ENCODE measurements at regions not wholly inside any gene's neighbourhood (a gene's known extent, or its start where the extent isn't known, plus 50 kb on each side); places are given as distances from the start of the nearest gene placed in this dataset.

- no peak overlapping the region for H3K27ac Mint-ChIP-seq
- no peaks in the 10 kb centered on the region for H3K36me3 Mint-ChIP-seq (ENCODE audit: low read depth)
- H3K27me3 Mint-ChIP-seq: no peaks in the 10 kb centered on the region
Observed at GRCh38 chr10:61612450-61612849, 50.3 kb upstream of the CABCOCO1 start.

GRCh38 chr10:61612009-61612408 lies 50.7 kb upstream of the CABCOCO1 start:
- intact Hi-C loops (cut with micrococcal nuclease): no loop called here
- no peaks in the 10 kb centered on the region for H3K27me3 Mint-ChIP-seq
- H3K9me3 Mint-ChIP-seq: no peaks in the 10 kb centered on the region
- no peak overlapping the region for H3K4me3 Mint-ChIP-seq
- no peaks in the 10 kb centered on the region for H3K36me3 Mint-ChIP-seq (ENCODE audit: low read depth)
- no peak overlapping the region for H3K27ac Mint-ChIP-seq
- no peaks in the 10 kb centered on the region for H3K4me1 Mint-ChIP-seq (ENCODE audit: low read depth)

More at GRCh38 chr10:61612450-61612849, 50.3 kb upstream of the CABCOCO1 start:
- H3K9me3 Mint-ChIP-seq: no peaks in the 10 kb centered on the region
- H3K4me3 Mint-ChIP-seq: no peak overlapping the region
- intact Hi-C loops (cut with micrococcal nuclease): no loop called here
- no peaks in the 10 kb centered on the region for H3K4me1 Mint-ChIP-seq (ENCODE audit: low read depth)

- Mint-ChIP-seq H3K27ac (no peak overlapping the region), H3K4me3 (no peak overlapping the region), H3K36me3 (ENCODE audit: low read depth) (no peaks in the 10 kb centered on the region), H3K27me3 (no peaks in the 10 kb centered on the region), H3K4me1 (ENCODE audit: low read depth) (no peaks in the 10 kb centered on the region), H3K9me3 (no peaks in the 10 kb centered on the region)
- intact Hi-C loops (cut with micrococcal nuclease): no loop called here
Observed at GRCh38 chr10:61609701-61610100, 53.0 kb upstream of the CABCOCO1 start.

GRCh38 chr10:61608255-61609033 lies 54.3 kb upstream of the CABCOCO1 start:
- Mint-ChIP-seq H3K9me3 (no peaks in the 10 kb centered on the region), H3K27me3 (no peaks in the 10 kb centered on the region), H3K4me3 (no peak overlapping the region), H3K4me1 (ENCODE audit: low read depth) (no peaks in the 10 kb centered on the region), H3K36me3 (ENCODE audit: low read depth) (no peaks in the 10 kb centered on the region), H3K27ac (no peak overlapping the region)
- intact Hi-C loops (cut with micrococcal nuclease): no loop called here

- H3K27me3 Mint-ChIP-seq: no peaks in the 10 kb centered on the region
- H3K4me1 Mint-ChIP-seq (ENCODE audit: low read depth): no peaks in the 10 kb centered on the region
- H3K4me3 Mint-ChIP-seq: no peak overlapping the region
- H3K27ac Mint-ChIP-seq: no peak overlapping the region
- H3K9me3 Mint-ChIP-seq: no peaks in the 10 kb centered on the region
- no peaks in the 10 kb centered on the region for H3K36me3 Mint-ChIP-seq (ENCODE audit: low read depth)
- intact Hi-C loops (cut with micrococcal nuclease): no loop called here
Observed at GRCh38 chr10:61606959-61607907, 55.5 kb upstream of the CABCOCO1 start.

GRCh38 chr10:61605221-61605620 lies 57.5 kb upstream of the CABCOCO1 start:
- no peaks in the 10 kb centered on the region for H3K4me1 Mint-ChIP-seq (ENCODE audit: low read depth)
- no peaks in the 10 kb centered on the region for H3K9me3 Mint-ChIP-seq
- intact Hi-C loops (cut with micrococcal nuclease): no loop called here
- no peaks in the 10 kb centered on the region for H3K27me3 Mint-ChIP-seq
- H3K4me3 Mint-ChIP-seq: no peak overlapping the region
- no peaks in the 10 kb centered on the region for H3K36me3 Mint-ChIP-seq (ENCODE audit: low read depth)
- H3K27ac Mint-ChIP-seq: no peak overlapping the region

- intact Hi-C loops (cut with micrococcal nuclease): no loop called here
- no peaks in the 10 kb centered on the region for H3K27me3 Mint-ChIP-seq
- no peaks in the 10 kb centered on the region for H3K36me3 Mint-ChIP-seq (ENCODE audit: low read depth)
- no peak overlapping the region for H3K27ac Mint-ChIP-seq
- H3K4me1 Mint-ChIP-seq (ENCODE audit: low read depth): no peaks in the 10 kb centered on the region
- H3K4me3 Mint-ChIP-seq: no peak overlapping the region
- H3K9me3 Mint-ChIP-seq: no peaks in the 10 kb centered on the region
Observed at GRCh38 chr10:61600399-61600798, 62.3 kb upstream of the CABCOCO1 start.

- H3K36me3 Mint-ChIP-seq (ENCODE audit: low read depth): no peaks in the 10 kb centered on the region
- peaks cover under 1% of the 10 kb centered on the region for H3K4me1 Mint-ChIP-seq (ENCODE audit: low read depth)
- H3K27me3 Mint-ChIP-seq: no peaks in the 10 kb centered on the region
- intact Hi-C loops (cut with micrococcal nuclease): loop anchor here (5.0 to 10.0 kb wide), 2 partner anchors 310 to 777 kb away; no protein-coding TSS in a partner anchor
- no peak overlapping the region for H3K4me3 Mint-ChIP-seq
- no peak overlapping the region for H3K27ac Mint-ChIP-seq
- no peaks in the 10 kb centered on the region for H3K9me3 Mint-ChIP-seq
Observed at GRCh38 chr10:61594430-61594829, 68.3 kb upstream of the CABCOCO1 start.

- Mint-ChIP-seq H3K9me3 (no peaks in the 10 kb centered on the region), H3K4me3 (no peak overlapping the region), H3K36me3 (ENCODE audit: low read depth) (no peaks in the 10 kb centered on the region), H3K4me1 (ENCODE audit: low read depth) (peaks cover 7% of the 10 kb centered on the region), H3K27ac (no peak overlapping the region), H3K27me3 (no peaks in the 10 kb centered on the region)
- intact Hi-C loops (cut with micrococcal nuclease): loop anchor here (2.0 to 10.0 kb wide), 3 partner anchors 308 to 775 kb away; no protein-coding TSS in a partner anchor
Observed at GRCh38 chr10:61592581-61592980, 70.1 kb upstream of the CABCOCO1 start.

GRCh38 chr10:61589547-61590243 lies 73.0 kb upstream of the CABCOCO1 start:
- Mint-ChIP-seq H3K27me3 (no peaks in the 10 kb centered on the region), H3K27ac (no peak overlapping the region), H3K4me1 (ENCODE audit: low read depth) (peaks cover 7% of the 10 kb centered on the region), H3K4me3 (no peak overlapping the region), H3K36me3 (ENCODE audit: low read depth) (no peaks in the 10 kb centered on the region), H3K9me3 (no peaks in the 10 kb centered on the region)
- intact Hi-C loops (cut with micrococcal nuclease): loop anchor here (5.0 to 10.0 kb wide), 2 partner anchors 305 to 772 kb away; no protein-coding TSS in a partner anchor

- Mint-ChIP-seq H3K9me3 (no peaks in the 10 kb centered on the region), H3K27ac (no peak overlapping the region), H3K36me3 (ENCODE audit: low read depth) (no peaks in the 10 kb centered on the region), H3K27me3 (no peaks in the 10 kb centered on the region), H3K4me1 (ENCODE audit: low read depth) (peaks cover 7% of the 10 kb centered on the region), H3K4me3 (no peak overlapping the region)
- intact Hi-C loops (cut with micrococcal nuclease): no loop called here
Observed at GRCh38 chr10:61588770-61589211, 73.9 kb upstream of the CABCOCO1 start.

- no peaks in the 10 kb centered on the region for H3K36me3 Mint-ChIP-seq (ENCODE audit: low read depth)
- no peaks in the 10 kb centered on the region for H3K9me3 Mint-ChIP-seq
- no peak overlapping the region for H3K4me3 Mint-ChIP-seq
- intact Hi-C loops (cut with micrococcal nuclease): no loop called here
- peaks cover 7% of the 10 kb centered on the region for H3K4me1 Mint-ChIP-seq (ENCODE audit: low read depth)
- H3K27ac Mint-ChIP-seq: no peak overlapping the region
- H3K27me3 Mint-ChIP-seq: no peaks in the 10 kb centered on the region
Observed at GRCh38 chr10:61586829-61587228, 75.9 kb upstream of the CABCOCO1 start.

GRCh38 chr10:61580608-61581007 lies 82.1 kb upstream of the CABCOCO1 start:
- intact Hi-C loops (cut with micrococcal nuclease): no loop called here
- no peaks in the 10 kb centered on the region for H3K4me1 Mint-ChIP-seq (ENCODE audit: low read depth)
- H3K9me3 Mint-ChIP-seq: no peaks in the 10 kb centered on the region
- H3K27ac Mint-ChIP-seq: no peak overlapping the region
- H3K36me3 Mint-ChIP-seq (ENCODE audit: low read depth): no peaks in the 10 kb centered on the region
- H3K27me3 Mint-ChIP-seq: no peaks in the 10 kb centered on the region
- no peak overlapping the region for H3K4me3 Mint-ChIP-seq

Data from dendritic cell treated with granulocyte-macrophage colony-stimulating factor and Interleukin-4, amounts not matched to agents 40 ng/mL and 50 ng/mL, for 4 days (primary cell).